Ectodermal cell (in vitro differentiated cells): ENCODE measurements at regions not wholly inside any gene's neighbourhood (a gene's known extent, or its start where the extent isn't known, plus 50 kb on each side); places are given as distances from the start of the nearest gene placed in this dataset.

Experiments
- H3K27ac ChIP-seq: 2 replicates; pipeline ENCODE4 v1.7.0; 2013; ENCODE audit warnings: mild to moderate bottlenecking, low read depth, low read length; ENCODE audit not compliant: insufficient read depth, poor library complexity, severe bottlenecking
- H3K27me3 ChIP-seq: 2 replicates; pipeline ENCODE4 v1.7.0; 2013; ENCODE audit warnings: mild to moderate bottlenecking, low read length; ENCODE audit not compliant: insufficient read depth, control insufficient read depth, poor library complexity, severe bottlenecking
- H3K36me3 ChIP-seq: one replicate; pipeline ENCODE4 v1.7.0; 2013; ENCODE audit warnings: low read length; ENCODE audit not compliant: control insufficient read depth, insufficient read depth
- H3K4me1 ChIP-seq: one replicate; pipeline ENCODE4 v1.7.0; 2013; ENCODE audit warnings: low read length; ENCODE audit not compliant: control insufficient read depth, insufficient read depth
- H3K4me3 ChIP-seq: 2 replicates; pipeline ENCODE4 v1.7.0; 2013; ENCODE audit warnings: low read depth, low read length, control low read depth; ENCODE audit not compliant: insufficient read depth
- H3K9me3 ChIP-seq: 2 replicates; pipeline ENCODE4 v1.7.0; 2013; ENCODE audit warnings: mild to moderate bottlenecking, low read length, moderate library complexity; ENCODE audit not compliant: control insufficient read depth
- WGBS, 2 experiments: methylation state at CpG; one replicate each; pipeline ENCODE4 v1.1.7; 2013; ENCODE audit warnings: missing lambda C conversion rate in 2 of 2; 5-methylcytosine and 5-hydroxymethylcytosine counted together

DNA sequence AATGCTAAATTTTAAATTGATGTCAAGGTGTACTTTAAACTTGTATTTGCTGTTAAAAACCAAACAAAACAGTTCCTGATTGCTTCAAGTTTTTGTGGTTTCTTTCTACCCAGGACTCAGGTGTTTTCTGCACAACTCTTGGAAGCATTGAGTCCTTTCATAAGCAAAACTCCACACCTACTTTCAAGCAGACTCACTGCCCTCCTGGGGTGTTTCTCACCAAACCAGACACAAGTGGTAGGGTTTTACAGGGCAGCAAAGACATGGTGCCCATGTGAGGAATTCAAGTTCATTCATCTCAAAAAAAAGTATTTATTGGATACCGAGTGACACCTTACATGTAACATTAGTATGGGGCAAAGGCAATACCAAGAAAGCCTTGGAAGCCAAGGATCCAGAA, 146.7 kb upstream of the BNIP2 start:
- H3K27ac ChIP-seq: no peak overlapping the region
- H3K27me3 ChIP-seq: no peaks in the 10 kb centered on the region
- H3K4me3 ChIP-seq: no peak overlapping the region
- H3K4me1 ChIP-seq: peaks cover 7% of the 10 kb centered on the region
- WGBS, 2 experiments: 100% methylated on average over 1 of the region's 1 CpG
- no peaks in the 10 kb centered on the region for H3K9me3 ChIP-seq
- no peaks in the 10 kb centered on the region for H3K36me3 ChIP-seq

DNA sequence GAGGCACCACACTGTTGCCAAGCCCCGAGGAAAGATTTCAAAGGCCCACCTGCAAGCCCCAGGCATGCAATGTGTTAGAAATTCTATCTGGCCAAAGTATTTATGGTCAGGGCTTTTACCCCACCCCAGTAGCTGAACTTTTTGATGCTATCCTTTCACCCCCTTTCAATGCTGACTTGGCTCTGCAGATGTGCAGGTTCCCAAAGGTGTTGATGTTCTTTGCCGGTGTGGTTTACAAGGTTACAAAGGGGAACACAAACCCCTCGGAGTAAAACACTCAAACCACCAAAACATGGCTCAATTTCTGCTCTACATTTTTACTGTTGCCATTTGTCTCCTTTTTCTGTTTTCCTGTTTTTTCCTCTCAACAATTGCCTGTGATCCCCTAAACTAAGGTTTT, 145.4 kb upstream of the BNIP2 start:
- Histone ChIP-seq H3K9me3 (no peaks in the 10 kb centered on the region), H3K27me3 (no peaks in the 10 kb centered on the region), H3K36me3 (no peaks in the 10 kb centered on the region), H3K27ac (no peak overlapping the region), H3K4me1 (no peaks in the 10 kb centered on the region), H3K4me3 (no peak overlapping the region)
- 85 to 90% methylated on average over 3 of the region's 3 CpGs for WGBS, 2 experiments

DNA sequence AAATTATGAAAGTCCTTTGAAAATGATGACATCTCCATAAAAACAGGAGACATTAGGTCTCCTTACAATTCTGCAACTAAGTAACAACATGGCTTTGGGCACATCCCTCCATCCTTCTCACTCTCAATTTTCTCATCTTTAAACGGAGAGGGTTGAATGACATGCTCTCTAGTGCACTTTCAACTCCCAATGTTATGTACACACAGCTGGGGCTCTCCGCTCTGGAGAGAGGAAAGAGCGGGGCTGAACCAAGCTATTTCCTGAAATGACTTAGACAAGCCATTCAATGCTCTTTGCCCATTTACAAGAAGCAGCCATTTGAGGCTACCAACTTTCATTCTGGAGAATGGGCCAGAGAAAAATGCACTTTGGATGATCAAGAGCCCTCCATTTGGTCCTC, 144.2 kb upstream of the BNIP2 start:
- Histone ChIP-seq H3K36me3 (no peaks in the 10 kb centered on the region), H3K4me3 (no peak overlapping the region), H3K9me3 (no peaks in the 10 kb centered on the region), H3K27ac (no peak overlapping the region), H3K4me1 (no peaks in the 10 kb centered on the region), H3K27me3 (no peaks in the 10 kb centered on the region)
- 88 to 97% methylated on average over 3 of the region's 3 CpGs for WGBS, 2 experiments

DNA sequence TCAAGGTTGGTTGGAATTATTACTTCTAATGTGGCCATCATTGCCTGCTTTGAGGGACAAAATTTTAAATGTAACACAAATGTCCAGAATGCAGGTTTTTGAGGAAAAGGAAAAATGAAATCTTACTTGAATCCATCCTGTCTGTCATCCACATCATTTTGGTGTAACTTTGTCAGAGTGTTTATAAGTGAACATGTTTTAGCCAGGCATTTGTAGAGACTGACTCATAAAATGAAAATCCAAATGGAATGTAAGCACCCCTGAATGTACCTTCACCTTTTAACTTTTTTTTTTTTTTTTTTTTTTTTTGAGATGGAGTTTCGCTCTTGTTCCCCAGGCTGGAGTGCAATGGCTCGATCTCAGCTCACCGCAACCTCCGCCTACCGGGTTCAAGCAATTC, 141.8 kb upstream of the BNIP2 start:
- no peaks in the 10 kb centered on the region for H3K36me3 ChIP-seq
- no peak overlapping the region for H3K27ac ChIP-seq
- H3K27me3 ChIP-seq: no peaks in the 10 kb centered on the region
- 91 to 98% methylated on average over 5 of the region's 5 CpGs for WGBS, 2 experiments
- no peaks in the 10 kb centered on the region for H3K4me1 ChIP-seq
- no peaks in the 10 kb centered on the region for H3K9me3 ChIP-seq
- no peak overlapping the region for H3K4me3 ChIP-seq

GRCh38 chr15:59830098-59830497, 141.0 kb upstream of the BNIP2 start:
- H3K36me3 ChIP-seq: no peaks in the 10 kb centered on the region
- 93 to 96% methylated on average over 2 of the region's 2 CpGs for WGBS, 2 experiments
- H3K9me3 ChIP-seq: no peaks in the 10 kb centered on the region
- H3K4me3 ChIP-seq: no peak overlapping the region
- H3K27ac ChIP-seq: no peak overlapping the region
- H3K4me1 ChIP-seq: no peaks in the 10 kb centered on the region
- no peaks in the 10 kb centered on the region for H3K27me3 ChIP-seq

- no peak overlapping the region for H3K27ac ChIP-seq
- no peaks in the 10 kb centered on the region for H3K9me3 ChIP-seq
- no peaks in the 10 kb centered on the region for H3K36me3 ChIP-seq
- no peaks in the 10 kb centered on the region for H3K4me1 ChIP-seq
- no peak overlapping the region for H3K4me3 ChIP-seq
- no peaks in the 10 kb centered on the region for H3K27me3 ChIP-seq
- WGBS, 2 experiments: 90 to 91% methylated on average over 15 of the region's 15 CpGs
Observed at GRCh38 chr15:59828861-59829260, 139.7 kb upstream of the BNIP2 start.

DNA sequence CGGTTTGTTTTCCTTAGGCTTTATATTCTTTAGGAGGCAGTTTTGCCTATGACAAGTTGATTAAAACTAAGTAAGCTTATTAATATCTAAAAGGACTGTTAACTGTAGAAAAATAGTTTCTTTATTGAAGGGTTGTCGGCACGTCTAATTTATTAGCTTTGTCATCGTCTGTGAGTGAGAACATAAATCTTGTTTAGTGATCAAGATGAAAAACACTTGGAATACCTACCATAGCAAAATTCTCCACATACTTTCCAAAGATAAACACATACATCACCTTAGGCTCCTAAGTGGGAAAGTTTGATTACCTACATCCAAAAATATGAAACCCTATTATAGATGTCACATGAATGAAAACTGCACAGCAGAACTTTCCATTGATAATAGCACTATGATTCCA, 139.1 kb upstream of the BNIP2 start:
- Histone ChIP-seq H3K4me3 (no peak overlapping the region), H3K9me3 (no peaks in the 10 kb centered on the region), H3K4me1 (no peaks in the 10 kb centered on the region), H3K27ac (no peak overlapping the region), H3K27me3 (no peaks in the 10 kb centered on the region), H3K36me3 (no peaks in the 10 kb centered on the region)
- 90 to 95% methylated on average over 2 to 4 of the region's 4 CpGs for WGBS, 2 experiments

DNA sequence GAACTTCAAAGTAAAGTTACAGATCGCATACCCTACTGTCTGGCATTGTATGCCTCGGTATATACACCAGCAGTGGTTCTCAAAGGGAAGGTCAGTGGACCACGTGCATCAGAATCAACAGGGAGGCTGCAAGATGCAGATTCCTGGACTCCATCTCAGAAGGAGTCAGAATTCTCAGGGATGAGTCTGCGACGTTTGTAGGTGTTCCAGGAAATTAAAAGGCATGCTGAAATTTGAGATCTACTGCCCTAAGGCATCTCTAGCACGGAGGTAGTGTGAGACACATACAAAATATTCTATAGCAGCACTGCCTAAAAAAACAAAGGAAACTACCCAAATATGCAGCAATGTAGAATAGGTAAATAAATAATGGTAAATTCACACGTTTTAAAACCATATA, 136.8 kb upstream of the BNIP2 start:
- no peak overlapping the region for H3K4me3 ChIP-seq
- H3K4me1 ChIP-seq: no peaks in the 10 kb centered on the region
- H3K27ac ChIP-seq: no peak overlapping the region
- H3K27me3 ChIP-seq: no peaks in the 10 kb centered on the region
- H3K36me3 ChIP-seq: no peaks in the 10 kb centered on the region
- 76 to 85% methylated on average over 6 to 7 of the region's 7 CpGs for WGBS, 2 experiments
- H3K9me3 ChIP-seq: no peaks in the 10 kb centered on the region

DNA sequence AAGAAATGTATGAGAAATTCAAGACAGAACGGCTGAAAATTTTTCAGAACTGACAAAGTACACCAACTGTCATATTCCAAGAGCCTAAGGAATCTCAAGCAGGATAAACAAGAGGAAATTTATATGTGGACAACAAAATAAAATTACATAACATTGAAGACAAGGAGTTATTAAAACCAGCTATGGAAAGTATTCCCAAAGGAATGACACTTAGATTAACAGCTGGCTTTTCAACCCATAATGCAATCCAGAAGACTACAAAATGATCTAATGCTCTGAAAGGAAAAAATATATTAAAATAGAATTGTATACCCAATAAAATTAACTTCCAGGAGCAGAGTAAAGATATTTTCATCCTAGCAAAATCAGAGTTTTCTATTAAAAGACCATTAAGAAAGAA, 132.2 kb upstream of the BNIP2 start:
- Histone ChIP-seq H3K27ac (no peak overlapping the region), H3K4me1 (no peaks in the 10 kb centered on the region), H3K9me3 (no peaks in the 10 kb centered on the region), H3K4me3 (no peak overlapping the region), H3K36me3 (no peaks in the 10 kb centered on the region), H3K27me3 (no peaks in the 10 kb centered on the region)
- WGBS, 2 experiments: 100% methylated on average over 1 of the region's 1 CpG; no CpG with 5 or more reads in 1 of the 2 experiments

GRCh38 chr15:59819092-59819491, 130.0 kb upstream of the BNIP2 start:
- H3K36me3 ChIP-seq: no peaks in the 10 kb centered on the region
- H3K4me1 ChIP-seq: no peaks in the 10 kb centered on the region
- 67 to 68% methylated on average over 2 to 4 of the region's 4 CpGs for whole genome bisulfite sequencing, 2 experiments
- H3K27me3 ChIP-seq: no peaks in the 10 kb centered on the region
- no peaks in the 10 kb centered on the region for H3K9me3 ChIP-seq
- H3K4me3 ChIP-seq: no peak overlapping the region
- H3K27ac ChIP-seq: no peak overlapping the region

DNA sequence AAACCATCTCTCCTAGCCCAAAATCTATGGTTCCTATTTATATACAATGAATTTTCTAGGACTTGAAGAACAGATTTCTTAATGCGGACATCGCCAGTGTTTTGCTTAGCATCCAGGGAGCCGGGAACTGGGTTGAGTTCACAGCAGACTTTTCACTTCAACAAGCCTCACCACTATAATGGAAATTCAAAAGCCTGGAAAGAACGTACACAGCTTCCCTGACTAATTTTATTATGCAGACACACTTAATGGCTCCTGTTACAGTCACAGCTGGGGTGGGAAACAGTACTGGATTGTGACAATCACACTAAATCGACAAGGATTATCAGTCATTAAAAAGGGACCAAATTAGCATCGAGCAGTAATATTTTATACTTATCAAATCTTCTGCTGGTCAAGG, 129.2 kb upstream of the BNIP2 start:
- H3K9me3 ChIP-seq: no peaks in the 10 kb centered on the region
- no peak overlapping the region for H3K4me3 ChIP-seq
- H3K36me3 ChIP-seq: no peaks in the 10 kb centered on the region
- no peaks in the 10 kb centered on the region for H3K27me3 ChIP-seq
- 57 to 73% methylated on average over 6 of the region's 6 CpGs for WGBS, 2 experiments
- H3K4me1 ChIP-seq: no peaks in the 10 kb centered on the region
- no peak overlapping the region for H3K27ac ChIP-seq
